AG20443 (cell line): ENCODE measurements at regions not wholly inside any gene's neighbourhood (a gene's known extent, or its start where the extent isn't known, plus 50 kb on each side); places are given as distances from the start of the nearest gene placed in this dataset.

Source experiments
- DNase-seq: peaks from one replicate; pipeline ENCODE4 v3.0.0; 2012; ENCODE audit warnings: low spot score, mixed read lengths

DNA sequence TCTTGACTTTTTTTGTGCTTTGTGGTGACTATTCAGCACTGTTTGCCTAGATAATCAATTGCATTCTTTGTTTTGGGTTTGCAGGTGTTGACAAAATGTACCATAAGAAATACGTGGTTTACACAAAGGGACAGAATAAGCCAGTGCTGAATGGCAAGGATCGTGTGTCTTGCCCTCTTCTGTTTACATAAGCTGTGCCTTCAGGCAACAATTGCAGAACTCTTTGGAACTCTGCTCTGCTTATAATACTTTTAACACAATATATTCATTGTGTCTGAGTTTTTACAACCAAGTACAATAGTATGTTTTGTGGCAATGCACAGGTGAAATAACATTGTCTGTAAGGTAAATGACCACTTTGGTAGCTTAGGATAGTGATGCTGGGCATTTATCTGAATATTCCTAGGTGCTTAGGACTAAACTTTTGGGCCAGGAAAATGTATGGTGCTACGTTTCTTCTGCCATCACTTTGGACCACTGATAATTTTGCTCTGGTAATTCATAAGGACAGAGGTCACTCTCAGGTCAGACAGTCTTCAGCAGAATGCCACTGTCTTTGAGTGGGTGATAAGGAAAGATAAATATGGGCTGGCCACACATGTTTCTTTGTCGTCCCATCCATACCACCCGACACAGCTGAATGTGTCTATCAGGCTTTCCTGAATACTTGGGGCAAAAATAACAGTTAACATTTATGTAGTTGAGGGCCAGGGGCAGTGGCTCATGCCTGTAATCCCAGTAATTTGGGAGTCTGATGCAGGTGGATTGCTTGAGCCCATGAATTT lies 344.6 kb upstream of the IMPG1 start:
- DNase-seq: no peak

DNA sequence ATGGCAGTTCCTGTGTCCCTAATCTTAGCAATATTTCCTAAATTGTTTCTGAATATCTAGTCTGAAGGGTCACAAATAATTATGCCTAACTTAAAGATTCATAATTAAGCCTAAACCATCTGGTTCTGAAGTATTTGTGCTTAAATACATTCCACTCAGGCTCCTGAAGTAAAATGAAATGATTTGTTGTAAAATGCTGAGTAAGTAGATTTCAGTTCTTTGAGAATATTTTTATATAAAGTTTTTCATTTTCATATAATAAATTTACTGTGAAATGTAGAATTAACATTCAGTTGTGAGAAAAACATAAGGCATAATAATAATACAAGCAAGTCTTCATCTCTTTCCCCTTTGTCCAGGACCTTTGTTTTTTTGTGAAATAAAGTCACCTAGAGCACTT lies 330.6 kb upstream of the IMPG1 start:
- no peak for DNase-seq

DNA sequence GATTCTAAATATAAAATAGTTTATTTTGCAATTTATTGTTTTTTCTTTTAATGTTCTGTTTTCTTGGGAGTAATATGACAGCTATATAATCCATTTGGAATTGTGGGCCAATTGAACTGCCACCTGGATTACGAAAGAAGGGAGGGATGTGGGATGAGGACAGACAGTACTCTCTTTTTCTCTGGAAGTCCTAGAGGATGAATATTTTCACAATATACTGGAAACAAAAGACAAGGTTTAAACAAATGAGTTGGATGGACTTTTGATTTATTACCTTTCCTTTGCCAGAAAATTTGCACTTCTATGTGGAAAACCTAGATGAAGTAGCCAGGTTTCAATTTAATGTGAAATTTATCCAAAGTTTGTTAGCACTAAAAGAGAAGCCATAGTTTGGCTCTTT lies 325.5 kb upstream of the IMPG1 start:
- no peak for DNase-seq

DNA sequence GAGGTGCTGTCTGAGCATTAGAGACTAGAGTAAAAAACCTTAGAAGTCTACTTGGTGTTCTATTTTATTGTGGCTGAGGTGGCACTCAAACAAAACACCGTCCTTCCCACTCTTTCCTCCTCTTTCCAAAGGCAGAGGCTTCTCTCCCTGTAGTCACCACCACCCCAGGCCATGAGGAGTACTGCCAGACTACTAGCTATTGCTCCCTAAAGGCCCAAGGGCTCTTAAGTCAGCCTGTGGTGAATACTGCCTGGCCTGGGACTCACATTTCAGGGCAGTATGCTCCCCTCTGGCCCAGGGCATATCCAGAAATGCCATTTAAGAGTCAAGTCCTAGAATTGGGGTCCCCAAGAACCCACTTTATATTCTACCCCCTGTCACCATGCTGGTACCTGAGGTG lies 309.7 kb upstream of the IMPG1 start:
- no peak for DNase-seq

DNA sequence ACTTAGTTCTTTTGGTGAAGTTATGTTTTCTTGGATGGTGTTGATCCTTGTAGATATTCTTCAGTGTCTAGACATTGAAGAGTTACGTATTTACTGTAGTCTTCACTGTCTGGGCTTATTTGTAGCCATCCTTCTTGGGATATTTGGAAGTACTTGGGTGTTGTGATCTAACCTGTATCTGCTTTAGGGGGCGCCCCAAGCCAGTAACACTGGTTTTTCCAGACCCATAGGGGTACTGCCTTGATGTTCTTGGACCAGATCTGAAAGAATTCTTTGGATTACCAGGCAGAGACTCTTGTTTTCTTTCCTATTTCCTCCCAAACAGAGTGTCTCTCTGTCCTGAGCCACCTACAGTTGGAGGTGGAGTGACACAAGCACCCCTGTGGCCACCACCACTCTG lies 309.1 kb upstream of the IMPG1 start:
- DNase-seq: no peak

DNA sequence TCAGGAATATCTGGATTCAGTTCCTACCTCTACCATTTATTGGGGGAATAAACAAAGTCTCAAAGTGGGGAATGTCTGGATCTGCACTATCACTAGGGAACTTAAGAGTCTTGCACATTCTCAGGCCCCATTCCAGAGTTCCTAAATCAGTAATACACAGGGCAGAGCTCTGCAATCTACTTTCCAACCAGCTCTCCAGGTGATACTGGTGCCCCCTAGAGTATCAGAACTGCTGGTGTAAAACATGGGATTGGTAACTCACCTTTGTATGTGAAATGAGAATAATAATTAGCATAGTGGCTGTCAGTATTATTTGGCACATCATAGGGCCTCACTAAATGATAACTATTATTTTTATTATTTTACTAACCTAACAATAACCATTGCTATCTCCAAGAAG lies 278.8 kb upstream of the IMPG1 start:
- no peak for DNase-seq

DNA sequence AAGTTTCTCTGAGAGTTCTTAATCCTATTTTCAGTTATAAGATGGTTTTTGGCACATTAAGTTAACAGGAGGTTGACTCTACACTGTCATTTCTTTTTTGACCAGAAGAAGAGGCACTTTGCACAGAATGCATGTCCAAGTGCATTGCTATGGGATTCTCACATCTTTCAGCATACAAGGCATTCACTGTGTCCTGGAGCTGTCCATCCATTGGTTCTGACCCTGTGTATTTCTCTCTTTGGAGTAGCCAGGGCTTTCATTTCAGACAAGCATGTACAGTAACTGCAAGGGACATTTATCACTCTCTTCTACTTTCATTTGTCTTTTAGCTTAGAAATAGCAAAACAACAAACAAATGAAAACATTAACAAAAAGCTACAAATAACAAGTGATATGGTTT lies 275.1 kb upstream of the IMPG1 start:
- no peak for DNase-seq

DNA sequence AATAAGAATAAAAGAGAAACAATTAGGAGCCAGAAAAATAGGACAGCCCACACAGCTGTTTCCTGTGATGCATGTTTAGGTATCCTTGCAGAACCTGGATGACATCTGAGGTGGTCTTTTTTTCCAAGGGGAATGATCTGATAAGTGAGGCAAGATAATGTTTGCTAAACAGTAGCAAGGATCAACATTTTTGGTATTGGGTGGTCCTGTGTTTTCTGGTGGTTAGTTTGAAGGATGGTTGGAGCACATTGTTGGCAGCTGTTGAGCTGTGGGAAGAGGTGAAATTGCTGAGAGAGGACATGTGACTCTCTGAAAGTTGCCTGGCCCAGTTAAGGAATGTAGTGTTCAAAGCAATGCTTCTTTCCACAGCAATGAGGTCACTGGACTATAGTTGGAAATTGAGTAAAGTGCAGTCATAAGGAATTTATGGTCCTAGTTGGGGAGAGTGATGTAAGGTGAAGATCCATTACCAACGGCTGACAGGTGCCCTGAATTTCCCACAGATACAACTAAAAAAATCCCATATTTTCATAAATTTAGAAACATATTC lies 270.2 kb upstream of the IMPG1 start:
- no peak for DNase-seq

DNA sequence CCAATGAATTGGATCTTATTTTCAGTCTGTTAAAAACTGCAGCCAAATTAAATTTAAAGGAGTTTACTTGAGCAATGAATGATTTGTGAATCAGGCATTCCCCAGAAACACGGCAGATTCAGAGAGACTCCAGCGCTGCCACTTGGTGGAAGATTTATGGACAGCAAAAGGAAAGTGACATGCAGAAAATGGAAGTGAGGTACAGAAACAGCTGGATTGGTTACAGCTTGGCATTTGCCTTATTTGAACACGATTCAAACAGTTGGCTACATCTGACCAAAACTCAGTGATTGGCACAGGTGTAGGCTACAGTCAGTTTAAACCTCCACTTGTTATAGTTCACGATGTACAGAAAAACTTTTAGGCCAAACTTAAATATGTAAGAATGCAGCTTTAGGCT lies 257.6 kb upstream of the IMPG1 start:
- no peak for DNase-seq

DNA sequence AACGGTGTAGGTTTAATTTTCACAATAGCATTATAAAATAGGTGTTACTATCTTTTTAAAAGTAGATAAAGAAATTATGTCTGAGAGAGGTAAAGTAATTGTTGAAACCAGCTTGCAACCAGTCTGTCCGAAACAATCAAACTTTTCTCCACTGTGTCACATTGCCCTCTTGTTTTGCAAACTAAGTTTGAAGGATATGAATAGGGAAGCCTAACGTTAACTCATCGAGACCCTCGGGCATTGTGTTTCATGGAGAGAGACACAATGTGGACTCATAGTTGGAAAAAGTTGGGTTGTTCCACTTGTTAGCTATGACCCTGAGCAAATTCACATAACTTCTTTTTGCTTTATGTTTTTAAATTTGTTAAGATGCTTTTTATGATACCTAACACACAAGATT lies 254.4 kb upstream of the IMPG1 start:
- DNase-seq: no peak
